Skin of body (tissue), 1 donor: ENCODE measurements at regions not wholly inside any gene's neighbourhood (a gene's known extent, or its start where the extent isn't known, plus 50 kb on each side); places are given as distances from the start of the nearest gene placed in this dataset.
A peak's percentile ranks its signal among the peaks of the same experiment; 100 is the strongest.
"Not testable (repeated sequence)": the region's sequence is repeated elsewhere in the genome, so short reads cannot be mapped to it uniquely, and the experiment has no call there.

Experiments used
- DNase-seq: peaks from one replicate; lab custom pipeline; 2025; lab: John Stamatoyannopoulos, UW

DNA sequence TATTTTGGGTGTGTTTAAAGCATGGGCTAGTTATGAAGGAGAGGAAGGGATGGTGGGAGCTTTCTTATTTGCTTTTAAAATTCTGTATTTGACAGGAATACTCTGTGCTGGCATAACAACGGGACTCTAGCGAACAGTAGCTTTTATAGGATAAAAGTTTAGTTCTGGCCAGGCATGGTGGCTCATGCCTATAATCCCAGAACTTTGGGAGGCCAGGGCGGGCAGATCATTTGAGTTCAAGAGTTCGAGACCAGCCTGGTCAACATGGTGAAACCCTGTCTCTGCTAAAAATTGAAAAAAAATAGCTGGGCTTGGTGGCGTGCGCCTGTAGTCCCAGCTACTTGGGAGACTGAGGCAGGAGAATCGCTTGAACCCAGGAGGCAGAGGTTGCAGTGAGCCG is 71.5 kb upstream of the GADD45A start:
- DNase-seq: not testable (repeated sequence)

DNA sequence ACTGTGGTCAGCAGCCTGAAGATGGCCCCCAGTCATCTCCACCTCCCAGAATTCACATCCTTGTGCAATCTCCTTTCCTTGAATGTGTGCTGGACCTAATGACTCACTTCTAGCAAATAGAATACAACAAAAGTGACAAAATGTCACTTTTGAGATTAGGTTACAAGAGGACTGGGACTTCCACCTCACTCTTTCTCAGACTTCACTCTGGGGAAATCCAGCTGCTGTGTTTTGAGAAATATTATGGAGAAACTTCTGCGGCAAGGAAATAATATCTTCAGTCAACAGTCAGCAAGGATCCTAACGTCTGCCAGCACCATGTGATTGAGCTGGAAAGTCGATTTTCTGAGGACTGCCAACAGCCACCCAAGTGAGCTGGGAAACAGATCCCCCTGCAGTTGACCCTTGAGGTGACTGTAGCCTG is 70.5 kb upstream of the GADD45A start:
- DNase-seq: no peak

- DNase-seq: no peak
Observed at GRCh38 chr1:67615886-67616285, 69.1 kb upstream of the GADD45A start.

GRCh38 chr1:67616394-67616985 is 68.5 kb upstream of the GADD45A start:
- DNase-seq: no peak

DNA sequence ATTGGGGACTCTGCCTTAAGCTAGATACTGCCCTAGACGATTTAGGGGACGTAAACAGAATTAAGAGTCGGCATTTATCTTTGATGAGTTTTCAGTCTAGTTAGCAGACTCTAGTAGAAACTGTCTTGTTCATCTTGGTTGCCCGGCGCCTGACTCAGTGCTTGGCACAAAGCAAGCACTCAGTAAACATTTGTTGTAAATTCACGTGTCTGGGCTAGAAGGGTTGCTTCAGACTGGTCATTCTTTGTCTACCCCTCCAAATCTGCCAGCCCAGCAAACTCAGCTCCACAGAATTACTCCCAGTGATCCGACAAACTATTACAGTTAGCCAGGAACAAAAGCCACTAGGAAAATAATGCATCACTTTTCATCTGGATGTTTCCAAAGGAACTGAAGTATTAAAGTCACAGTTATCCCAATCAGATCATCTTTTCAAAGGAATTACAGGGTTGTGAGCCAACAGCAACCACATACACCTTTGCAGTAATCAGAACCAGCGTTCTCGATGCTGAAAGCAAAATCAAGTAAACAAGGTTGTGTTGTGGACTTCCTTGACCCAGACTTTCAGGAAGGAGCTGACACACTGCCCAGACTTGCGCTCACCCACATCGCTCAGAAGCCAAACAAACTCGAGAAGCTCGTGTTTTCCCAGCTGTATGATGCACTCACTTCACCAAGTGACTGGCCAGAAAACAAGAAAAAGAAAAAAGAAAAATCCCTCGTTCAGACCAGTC is 66.5 kb upstream of the GADD45A start:
- peak; percentile 50 for DNase-seq

GRCh38 chr1:67619080-67619479 is 65.9 kb upstream of the GADD45A start:
- DNase-seq: no peak

DNA sequence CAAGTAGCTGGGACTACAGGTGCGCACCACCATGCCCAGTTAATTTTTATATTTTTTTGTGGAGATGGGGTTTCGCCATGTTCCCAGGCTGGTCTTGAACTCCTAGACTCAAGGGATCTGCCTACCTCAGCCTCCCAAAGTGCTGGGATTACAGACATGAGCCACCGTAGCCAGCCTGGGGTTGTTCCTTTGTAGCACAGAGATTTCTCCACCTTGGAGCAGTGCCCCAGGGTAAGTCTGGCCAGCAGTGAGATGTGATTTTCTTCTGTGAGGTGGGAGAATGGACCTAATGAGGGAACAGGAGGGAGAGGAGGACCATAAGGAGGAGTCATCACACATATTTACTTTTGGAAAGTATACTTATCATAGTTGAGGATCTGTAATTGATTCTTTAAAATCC is 61.1 kb upstream of the GADD45A start:
- no peak for DNase-seq

- no peak for DNase-seq
Observed at GRCh38 chr1:67624680-67625079, 60.3 kb upstream of the GADD45A start.

- DNase-seq: no peak
Observed at GRCh38 chr1:67626090-67626860, 58.7 kb upstream of the GADD45A start.

GRCh38 chr1:67626861-67627235 is 58.2 kb upstream of the GADD45A start:
- DNase-seq: no peak

GRCh38 chr1:67627336-67627735 is 57.7 kb upstream of the GADD45A start:
- DNase-seq: no peak

DNA sequence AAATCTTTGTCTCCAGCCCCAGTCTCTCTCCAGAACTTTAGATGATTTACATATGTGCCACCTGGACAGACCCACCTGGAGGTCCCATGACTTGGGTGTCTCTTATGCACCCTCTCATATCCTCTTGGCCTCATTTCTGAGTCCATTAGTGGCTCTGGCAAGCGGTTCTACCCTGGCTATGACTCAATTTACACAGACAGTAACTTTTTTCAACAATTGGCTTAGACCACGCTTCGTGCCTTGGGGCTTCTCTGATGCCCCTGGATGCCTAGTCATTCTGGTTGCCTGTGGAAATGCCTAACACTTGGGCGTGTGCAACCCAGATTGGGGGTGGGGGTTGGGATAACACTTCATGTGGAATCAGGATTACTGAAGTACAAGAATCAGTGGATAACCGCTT is 57.1 kb upstream of the GADD45A start:
- DNase-seq: no peak

- DNase-seq: peak; percentile 14
Observed at GRCh38 chr1:67629370-67630075, 55.5 kb upstream of the GADD45A start.

- DNase-seq: no peak
Observed at GRCh38 chr1:67630438-67631045, 54.5 kb upstream of the GADD45A start.

DNA sequence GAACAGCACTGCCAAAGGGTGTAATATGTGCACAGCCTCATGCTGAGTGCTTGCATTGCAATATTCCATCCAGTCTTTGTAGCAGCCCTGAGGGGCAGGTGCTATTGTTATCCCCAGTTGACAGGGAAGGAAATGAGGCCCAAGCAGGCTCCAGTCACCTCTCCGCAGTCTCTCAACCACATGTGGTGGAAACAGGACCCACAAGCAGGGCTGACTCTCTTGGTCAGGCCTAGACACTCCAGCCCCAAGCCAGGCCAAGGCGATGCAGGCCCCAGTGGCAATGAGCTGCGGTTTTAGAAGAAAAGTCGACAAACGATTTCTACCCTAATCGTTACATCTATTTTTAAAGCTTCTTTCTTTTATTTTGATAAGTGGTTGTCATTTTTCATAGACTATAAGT is 52.6 kb upstream of the GADD45A start:
- no peak for DNase-seq

DNA sequence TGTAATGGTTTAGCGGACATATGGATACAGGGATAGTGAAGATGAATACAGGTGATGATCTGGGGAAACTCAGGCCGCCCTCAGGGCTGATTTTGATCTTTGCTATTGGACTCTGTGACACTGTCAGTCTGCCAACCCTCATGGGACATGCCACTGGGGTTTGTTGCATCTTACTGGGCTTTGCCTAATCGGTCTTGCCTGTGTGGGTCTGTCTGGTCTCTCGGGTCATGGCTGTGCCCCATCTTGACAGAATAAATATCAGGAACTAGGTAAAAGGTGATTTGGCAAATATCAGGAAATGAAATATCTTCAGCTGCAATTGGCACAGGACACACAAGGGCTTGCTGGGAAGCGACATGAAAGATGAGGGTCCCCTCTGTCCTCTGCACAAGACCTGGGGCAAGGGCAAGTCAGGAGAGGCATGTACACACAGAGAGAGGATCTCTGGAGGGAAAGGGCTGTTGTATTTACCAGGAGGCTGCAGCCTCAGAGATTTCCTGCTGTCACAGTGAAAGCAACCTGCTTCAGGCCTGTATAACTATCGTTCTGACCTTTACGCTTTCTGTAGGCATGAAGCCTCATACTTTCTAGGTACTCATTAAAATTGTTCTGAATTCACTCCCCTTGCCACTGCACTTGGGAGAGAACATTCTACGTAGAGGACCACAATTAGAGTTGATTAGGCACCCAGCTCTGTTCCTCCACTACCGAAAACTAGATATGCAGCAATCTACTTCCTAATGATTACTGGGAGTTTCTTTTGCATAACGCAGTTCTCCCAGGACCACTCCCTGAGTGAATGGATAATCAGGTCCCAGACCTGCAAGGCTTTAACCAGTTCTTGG is 52.0 kb upstream of the GADD45A start:
- no peak for DNase-seq

- DNase-seq: no peak
Observed at GRCh38 chr1:67634396-67634935, 50.5 kb upstream of the GADD45A start.

DNA sequence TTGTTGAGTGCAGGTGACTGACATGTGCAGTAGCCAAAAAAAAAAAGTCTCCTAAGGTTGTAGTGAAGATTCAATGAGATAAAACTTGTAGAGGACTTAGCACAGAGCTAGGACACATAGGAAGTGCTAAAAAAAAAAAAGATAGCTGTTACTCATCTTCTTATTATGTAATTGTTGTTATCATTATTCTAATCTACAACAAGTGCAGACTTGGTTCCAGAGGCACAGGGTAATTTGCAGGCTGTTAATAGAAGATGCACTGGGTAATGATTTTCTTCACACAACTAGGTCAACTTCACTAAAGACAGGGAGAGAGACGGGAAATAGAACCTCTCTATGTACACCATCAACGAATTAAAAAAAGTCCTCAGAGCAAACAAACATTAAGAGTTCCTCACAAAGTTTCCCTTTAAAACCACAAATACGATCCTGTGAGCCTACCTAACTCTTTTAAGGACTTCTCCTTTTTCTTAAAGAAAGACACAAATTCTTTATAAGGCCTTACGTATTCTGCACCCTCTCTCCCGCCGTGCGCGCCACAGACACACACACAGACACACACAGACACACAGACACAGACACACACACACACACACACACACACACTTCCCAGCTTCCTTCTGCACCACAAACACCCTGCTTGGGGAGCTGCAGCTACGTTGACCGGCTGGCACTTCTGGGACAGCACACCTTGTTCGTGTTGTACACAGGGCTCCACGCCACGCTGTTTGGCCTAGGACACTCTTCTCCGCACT is 49.8 kb upstream of the GADD45A start:
- no peak for DNase-seq
